C4-2B (cell line): ENCODE measurements at regions not wholly inside any gene's neighbourhood (a gene's known extent, or its start where the extent isn't known, plus 50 kb on each side); places are given as distances from the start of the nearest gene placed in this dataset.

Experiments
- CTCF ChIP-seq: fragments of 450-650 bp; conservative IDR thresholded peaks from 2 replicates; pipeline ENCODE4 v1.5.1; 2017; ENCODE audit warnings: mild to moderate bottlenecking
- ZFX ChIP-seq: fragments of 450-650 bp; IDR thresholded peaks from 2 replicates; pipeline ENCODE4 v1.6.1; 2017

DNA sequence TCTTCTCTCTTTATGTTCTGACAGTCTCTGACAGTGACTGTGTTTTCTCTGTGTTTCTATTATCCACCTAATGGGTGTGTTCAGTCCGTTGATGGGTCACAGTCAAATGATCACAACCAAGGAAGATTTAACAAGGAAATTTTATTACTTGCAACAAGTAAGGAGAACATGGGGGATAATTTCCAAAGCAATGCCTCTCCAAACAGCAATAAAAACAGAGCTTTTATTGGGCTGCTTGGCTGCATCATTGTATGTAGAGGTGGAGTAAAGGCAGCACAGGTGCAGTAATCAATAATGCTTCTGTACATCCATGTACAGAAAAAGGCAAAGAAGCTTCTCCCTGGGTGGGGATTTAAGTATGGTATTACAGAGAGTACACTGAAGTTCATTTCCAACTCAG, 1525.6 kb downstream of the REEP3 start:
- TF ChIP-seq CTCF (no peak), ZFX (no peak)
